GM19467 (cell line): ENCODE measurements at regions not wholly inside any gene's neighbourhood (a gene's known extent, or its start where the extent isn't known, plus 50 kb on each side); places are given as distances from the start of the nearest gene placed in this dataset.

Source experiments
- ATAC-seq: cut with Tn5 transposase; IDR thresholded peaks from one replicate; pipeline ENCODE4 v1.9.1; 2021; ENCODE audit warnings: mild to moderate bottlenecking, moderate library complexity; ENCODE audit not compliant: unreplicated experiment

DNA sequence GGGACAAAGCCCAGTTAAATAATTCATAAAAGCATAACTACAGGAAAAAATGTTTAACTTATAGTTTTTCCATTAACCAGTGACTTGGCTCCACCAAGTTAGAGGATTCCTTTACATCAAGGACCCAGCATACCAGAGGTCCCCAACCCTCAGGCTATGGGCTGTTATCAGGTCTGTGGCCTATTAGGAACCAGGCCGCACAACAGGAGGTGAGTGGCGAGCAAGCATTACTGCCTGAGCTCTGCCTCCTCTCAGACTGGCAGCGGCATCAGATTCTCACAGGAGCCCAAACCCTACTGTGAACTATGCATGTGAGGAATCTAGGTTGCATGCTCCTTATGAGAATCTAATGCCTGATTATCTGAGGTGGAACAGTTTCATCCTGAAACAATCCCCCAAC, 303.1 kb downstream of the ELAVL2 start:
- no peak for ATAC-seq

DNA sequence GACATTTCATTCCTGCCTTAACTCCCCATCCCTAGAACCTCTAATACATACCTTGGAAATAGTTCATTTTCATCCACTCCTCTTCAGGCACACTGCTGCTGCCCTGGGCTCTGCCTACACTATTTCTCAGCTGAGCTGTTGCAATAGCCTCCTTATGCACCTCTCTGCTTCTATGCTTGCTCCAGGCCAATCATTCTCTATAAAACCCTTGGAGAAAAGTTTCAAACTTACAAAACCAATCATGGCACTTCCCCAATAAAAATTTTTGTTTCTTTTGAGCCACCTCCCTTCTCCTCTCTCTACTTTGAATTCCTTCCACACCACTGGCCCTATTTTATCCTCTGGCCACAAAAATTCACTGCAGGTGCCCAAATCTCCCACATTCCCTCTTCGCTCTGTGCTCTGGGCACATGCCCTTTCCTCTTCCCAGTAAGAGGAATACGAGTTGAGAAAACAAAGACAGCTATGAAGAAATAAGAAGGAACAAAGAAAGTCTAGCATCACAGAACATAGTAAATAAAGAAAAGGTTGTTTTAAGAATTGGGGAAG, 301.4 kb downstream of the ELAVL2 start:
- ATAC-seq: no peak

DNA sequence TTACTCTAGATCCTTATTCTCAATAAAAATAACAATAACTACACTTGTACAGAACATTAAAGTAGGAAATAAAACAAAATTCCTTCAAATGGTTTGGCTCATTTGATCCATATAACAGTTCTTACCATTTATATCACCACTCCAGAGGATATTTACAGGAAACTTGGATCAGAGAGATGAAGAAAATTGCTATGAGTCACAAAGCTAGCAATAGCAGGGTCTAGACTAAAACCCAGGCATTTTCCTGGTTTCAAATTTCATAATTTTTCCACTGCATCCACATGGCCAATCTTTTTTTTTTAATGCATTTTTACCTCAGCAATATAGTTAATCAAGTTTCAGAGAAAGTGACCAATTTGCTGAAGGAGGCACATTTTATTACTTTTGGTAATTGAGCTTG, 299.2 kb downstream of the ELAVL2 start:
- no peak for ATAC-seq

DNA sequence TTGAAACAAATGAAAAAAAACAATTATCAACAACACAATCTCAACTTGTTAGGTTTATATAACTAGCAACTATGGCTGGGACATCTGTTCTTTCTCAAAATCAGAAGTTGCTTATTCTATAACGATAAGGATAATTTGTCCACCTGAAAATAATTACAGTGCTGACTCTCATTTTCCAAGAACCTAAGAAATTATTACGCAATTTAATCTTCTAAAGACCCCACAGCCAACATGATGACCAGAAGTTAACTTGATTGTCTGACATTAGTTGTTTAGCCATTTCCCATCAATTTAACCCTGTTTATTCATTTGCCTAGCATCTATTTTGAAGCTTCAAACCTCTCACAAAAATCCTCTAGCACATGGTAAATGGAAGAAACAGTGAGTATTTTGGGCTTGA, 293.8 kb downstream of the ELAVL2 start:
- ATAC-seq: no peak

DNA sequence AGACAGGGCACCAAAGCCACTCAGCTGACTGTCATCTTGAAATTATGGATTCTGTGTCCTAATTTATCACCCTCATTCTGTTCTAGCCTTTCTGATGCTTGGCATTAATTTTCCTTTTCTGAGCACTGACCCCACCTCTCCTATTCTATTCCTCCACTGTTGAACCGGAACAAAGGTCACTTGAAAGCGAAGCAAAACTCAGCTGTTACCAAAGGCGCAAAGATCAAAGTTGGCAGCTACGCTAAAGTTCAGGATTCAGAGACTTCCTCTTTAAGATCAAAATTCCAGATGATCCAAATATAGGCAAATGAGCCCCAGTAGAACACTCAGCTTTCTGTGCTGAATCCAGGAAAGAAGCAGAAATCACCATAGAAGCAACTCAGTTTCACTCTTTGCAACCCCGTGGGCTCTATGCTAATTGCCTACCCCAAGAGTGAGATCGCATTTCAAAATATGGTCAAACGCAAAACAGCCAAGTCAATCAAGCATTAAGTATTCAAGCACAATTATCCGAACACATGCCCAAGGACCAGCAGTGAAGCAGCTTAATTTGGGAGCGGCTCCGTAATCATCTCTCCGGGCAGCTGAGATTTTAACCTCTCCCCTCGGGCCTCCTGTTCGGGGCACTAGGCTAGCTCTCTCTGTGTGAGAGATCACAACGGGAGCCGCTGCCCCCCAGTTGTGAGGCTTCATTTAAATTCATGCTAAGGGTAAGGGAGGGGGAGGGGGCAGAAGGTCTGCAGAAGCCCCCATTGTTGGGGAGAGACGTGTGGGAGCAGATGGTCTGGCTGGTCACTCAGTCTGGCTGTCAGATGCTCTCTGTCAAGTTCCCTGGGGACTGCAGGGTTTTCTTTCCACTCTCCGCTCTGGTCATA, 288.6 kb downstream of the ELAVL2 start:
- no peak for ATAC-seq

DNA sequence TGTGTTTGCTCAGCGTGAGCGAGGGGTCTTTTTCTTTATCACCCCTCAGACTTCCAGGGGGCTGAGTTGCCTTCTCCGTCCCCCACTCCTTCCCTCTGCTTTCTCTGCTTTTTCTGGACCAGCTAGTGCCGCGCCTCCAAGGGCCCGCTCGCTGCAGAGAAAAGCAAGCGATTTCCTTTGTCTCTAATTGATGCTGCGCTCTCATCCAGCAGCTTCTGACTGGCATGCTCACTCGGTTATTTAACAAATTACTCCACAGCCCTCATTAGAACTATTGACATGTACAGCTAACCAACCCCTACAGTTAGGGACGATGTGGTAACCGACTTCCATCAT, 288.0 kb downstream of the ELAVL2 start:
- no peak for ATAC-seq

DNA sequence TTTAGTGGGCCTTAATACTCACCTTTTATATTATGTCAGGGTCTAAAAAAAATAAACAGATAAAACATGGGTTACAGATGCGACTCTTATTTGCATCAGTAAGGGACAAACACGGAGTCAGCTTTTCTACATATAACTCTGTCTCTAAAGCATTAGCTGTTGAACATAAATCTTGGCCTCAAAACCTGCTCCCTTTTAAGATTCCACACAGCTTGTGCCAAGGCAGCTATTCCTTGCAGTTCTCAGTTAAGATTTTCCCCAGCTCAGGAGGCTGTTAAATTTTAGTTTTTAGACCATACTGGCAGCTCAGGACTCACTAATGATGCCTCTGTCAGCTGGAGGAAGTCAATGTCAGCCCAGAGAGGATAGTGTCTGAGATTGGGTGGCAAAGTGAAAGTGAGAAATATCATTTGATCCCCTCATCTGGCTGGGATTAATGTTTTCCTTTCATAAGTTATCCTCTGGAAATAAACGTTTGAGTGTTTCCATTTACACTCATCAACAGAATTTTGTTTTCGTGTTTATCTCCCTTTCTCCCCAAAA, 287.5 kb downstream of the ELAVL2 start:
- ATAC-seq: no peak

DNA sequence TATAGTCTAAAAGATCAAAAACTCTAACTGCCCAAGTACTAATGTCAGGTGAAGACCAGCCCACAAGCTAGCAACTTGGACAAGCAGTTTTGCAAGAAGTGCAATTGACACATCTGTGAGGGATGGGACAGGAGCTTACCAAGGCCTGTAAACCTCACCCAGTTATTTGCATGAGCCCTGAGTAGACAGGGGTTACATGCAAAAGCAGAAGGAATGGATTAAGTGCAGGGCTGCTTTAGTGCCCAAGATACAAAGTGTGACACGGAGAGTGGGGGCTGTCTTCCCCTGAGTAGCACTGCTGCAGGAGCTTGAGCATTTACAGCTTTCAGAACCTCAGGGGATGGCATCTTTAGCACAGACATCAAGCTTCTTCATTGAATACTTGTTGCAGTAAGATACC, 286.7 kb downstream of the ELAVL2 start:
- ATAC-seq: no peak

DNA sequence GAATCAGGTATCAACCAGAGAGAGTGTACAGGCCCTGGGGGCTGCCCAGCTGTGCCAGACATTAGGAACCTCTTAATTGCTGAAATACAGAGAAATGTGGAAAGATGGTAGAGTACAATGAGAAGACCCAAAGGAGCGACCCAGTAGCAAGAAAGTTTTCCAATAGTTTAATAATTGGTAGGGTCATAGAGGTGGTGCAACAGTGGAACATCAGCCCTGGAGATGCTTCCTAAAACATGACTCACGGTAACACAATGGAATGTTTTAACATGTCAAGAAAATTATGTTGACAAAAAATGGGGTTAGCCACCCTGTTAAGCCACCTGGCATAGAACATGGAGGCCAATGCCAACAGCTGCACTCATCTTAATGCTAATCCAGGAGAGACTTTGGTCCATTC, 284.1 kb downstream of the ELAVL2 start:
- no peak for ATAC-seq

DNA sequence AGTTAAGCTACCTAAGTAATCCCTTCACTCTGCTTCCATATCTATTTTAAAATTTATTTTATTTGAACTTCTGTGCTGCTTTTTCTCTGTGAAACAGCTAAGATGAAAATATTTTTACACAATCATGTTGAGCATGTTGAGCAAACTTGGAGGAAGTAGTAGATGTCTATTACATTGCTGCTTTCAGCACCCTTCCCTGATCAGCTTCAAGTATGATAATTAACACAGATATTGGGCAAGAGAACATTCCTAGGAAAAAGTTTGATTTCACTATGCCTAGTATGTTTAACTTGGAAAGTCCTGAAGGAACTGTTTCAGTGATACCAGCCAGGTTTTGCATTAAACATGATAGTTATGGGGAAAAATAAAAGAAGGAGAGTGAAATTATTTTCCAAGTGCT, 283.6 kb downstream of the ELAVL2 start:
- no peak for ATAC-seq

DNA sequence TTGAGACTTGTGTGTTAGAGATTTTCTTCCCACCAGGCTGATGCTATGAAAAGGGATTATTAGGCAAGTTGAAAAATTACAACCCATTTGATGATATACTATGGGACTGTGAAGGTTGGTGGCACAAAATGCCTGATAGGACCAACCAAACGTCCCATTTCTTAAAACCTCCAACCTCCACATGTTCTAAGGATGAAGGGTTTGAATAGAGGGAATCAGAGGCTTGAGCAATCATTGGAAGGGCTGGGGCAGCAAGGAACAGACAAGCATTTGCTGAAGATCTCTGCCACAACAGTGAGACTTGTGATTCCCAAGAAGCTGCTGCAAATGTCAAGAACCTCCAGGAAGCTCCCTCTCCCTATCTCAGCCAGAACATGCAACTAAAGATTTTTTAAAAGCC, 283.1 kb downstream of the ELAVL2 start:
- no peak for ATAC-seq

DNA sequence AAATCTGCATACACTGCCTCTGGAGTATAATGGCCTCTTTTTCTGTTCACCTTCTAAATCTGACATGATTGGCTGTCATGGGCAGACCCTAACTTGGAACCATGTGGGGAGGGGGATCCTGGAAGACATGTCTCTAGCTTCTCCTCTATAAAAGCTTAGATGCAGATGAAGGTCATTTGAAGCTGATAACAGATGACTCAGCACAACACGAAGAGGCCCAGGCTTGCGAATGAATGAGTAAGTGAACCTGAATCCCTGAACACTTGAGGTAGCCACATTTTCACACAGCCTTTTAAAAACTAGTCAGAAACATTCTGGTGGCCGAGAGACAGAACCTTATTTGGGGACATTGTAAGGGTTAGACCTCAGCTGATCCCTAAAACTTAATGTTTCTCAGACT, 282.6 kb downstream of the ELAVL2 start:
- ATAC-seq: no peak

DNA sequence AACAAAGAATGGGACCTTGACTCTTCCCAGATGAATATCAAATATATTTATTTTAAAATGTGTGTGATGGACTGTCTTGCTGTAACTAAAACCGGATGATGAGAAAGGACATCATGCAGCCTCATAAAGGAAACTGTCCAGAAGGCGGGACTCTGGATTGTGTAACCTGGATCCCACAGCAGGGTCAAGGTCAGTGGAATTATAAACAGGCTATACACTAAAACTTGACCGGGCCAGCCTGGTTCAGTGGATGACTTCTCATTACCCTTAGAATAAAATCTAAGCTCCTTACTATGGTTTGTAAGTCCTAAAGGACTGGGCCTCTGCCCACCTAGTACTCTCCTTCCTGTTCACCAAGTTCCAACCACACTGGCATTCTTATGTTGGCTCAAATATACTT, 280.3 kb downstream of the ELAVL2 start:
- no peak for ATAC-seq

DNA sequence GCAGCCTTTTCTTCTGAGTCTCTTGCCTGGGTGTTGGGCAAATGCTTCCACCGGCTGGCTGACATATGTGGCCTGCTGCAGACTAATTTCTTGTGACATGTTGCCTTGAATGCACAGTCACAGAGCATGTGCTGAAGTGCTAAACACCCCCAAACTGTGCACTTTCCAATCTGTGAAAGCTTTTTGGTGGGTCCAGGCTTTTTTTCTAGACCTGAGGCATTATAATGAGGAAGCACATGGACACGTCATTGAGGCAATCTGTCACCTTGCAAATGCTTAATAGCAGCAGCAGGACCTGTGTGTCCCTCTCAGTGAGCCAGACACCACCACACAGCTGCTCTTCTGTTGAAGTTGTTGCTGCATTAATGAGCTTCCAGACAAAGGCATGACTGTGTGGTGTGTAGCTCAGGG, 274.7 kb downstream of the ELAVL2 start:
- no peak for ATAC-seq

DNA sequence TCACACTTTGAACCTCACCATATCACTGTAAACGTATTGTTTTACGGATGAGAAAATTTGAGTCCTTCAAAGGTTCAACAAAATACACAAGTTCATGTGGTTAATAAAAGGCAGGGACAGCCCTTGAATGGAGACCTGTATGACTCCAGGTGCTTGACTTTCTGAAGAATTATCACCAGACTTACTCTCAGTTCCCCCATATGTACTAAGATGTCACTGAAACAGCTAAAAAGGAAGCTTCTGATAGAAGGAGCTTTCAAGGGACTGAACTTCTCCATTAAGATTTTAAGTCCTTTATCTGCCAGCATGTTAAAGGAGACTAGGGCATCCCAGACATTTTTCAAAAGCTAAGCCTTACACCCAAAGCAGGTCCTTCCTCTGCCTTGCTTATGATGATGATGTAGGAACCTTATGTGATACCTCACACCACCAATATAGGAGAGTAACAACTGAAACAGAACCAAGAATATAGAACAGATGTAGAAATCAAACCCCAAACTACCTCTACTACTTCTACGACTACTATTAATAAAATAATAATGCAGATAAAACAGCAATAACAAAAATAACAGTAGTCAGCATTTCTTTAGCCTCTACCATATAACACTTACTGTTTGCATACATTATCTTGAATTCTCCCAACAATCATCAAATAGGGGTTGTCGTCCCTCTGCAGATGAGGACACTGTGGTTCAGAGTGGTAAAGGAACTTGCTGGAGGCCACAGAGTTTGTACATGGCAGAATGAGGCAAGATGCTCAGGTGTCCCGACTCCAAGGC, 273.9 kb downstream of the ELAVL2 start:
- ATAC-seq: no peak

DNA sequence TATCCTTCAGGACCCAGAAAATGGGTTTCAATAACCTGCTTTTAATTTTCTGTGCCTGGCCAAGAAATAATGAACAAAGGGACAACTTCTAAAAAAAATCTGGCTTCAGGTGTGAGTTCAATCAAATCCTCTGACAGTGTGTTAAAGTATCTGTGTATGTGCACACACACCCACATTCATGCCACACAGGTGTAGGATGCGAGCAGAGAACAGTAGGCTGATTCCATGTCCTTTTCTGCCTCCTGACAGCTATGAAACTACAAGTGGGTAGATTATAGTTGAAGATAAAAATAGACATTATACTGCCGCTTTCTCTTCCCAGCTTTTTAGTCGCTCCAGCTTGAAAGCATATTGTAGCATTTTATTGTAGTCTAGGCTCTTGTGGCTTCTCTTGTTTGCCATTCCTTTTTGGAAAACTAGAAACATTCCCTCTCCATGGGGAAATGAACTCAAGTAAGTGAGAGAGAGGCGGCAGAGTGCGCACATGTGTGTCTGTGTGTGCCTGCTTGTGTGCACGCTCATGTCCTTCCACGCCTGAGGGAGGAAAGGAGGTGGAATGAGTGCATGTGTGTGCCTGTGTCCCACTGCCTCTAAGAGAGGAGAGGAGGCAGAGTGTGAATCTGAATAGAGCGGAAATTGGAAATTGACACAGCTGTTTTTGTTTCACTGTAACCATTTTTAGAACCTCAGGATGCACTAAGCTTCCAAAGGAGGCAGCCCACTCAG, 273.0 kb downstream of the ELAVL2 start:
- no peak for ATAC-seq

DNA sequence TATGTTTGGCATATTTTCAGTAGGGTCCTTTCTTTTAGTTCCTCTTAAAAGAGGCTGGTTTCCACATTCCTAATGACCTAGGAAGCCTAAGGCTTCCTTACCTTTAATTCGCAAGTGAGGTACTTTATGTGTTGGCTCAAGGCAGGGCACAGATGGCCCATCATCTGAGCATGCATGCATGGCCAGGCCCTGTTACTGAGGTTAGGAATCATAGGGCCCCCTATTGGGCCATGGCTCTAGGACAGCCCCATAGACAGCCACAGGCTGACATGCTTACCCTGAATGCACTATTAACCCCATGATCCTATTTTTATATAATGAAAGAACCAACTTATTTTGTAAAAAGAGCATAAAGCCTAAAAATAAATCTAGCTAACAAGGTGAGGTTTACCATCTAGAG, 271.4 kb downstream of the ELAVL2 start:
- no peak for ATAC-seq

DNA sequence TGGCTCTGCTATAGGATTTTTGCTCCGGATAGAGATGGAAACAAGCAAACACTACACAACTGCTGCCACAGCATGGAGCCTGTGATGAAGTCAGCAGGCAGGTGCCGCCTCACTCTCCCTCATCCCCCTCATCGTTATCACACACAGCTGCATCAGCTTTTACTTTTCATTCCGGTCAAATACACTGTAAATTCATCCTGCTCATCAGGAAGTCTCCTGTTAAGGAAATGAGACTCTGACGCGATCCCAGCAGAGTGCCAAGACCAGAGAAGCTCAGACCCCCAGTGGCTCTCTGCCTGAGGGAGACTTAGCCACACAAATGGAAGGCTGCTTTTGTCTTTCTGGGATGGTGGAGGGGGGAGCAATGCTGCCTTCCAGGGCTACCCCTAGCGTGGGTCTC, 270.2 kb downstream of the ELAVL2 start:
- no peak for ATAC-seq

DNA sequence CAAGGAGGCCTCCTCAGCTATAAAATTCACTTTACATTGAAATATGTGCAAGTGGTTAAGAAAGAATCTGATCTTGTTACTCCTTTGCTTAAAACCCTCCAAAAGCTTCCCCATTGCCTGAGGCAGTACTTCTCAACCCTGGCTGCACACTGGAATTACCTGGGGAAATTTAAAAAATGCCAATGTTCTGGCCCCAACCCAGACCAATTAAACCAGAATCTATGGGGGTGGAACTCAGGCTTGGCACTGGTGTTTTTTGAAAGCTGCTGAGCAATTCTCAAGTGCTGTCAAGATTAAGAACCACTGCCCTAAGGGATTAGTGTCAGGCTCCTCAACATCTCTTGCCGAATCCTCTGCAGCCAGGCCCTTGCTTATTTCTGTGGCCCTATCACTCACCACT, 269.6 kb downstream of the ELAVL2 start:
- ATAC-seq: no peak

DNA sequence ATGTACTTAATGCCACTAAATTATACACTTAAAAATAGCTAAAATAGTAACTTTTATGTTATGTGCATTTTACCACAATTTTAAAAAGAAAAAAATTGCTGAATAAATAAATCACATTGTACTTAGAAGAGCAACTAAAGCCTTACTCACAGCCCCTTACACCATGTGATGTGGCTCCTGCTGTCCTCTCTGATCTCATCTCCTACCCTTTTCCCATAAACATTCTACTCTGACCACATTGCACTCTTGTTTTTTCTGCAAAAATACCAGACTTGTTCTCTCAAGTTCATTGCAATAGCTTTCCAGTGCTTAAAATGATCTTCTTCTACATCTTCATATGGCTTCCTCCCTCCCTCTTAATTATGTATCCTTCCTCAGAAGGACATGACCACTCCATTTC, 268.4 kb downstream of the ELAVL2 start:
- no peak for ATAC-seq

DNA sequence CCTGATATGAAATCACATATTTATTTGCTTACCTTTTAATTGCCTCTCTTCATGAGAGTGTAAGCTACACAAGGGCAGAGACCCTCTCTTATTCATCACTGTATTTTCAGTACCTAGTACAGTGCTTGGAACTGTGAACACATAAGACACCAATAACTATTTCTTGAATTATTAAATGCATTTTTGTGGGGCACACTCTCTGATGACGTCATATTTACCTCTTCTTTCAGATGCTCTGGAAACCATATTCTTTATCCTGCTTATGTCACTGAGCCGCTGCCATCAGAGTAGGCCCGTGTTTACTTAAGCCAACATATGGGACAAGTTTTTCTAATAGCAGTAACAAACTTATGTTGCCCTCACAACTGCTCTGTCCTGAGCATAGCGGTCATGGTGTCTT, 266.5 kb downstream of the ELAVL2 start:
- ATAC-seq: no peak
